GM23338 (cell line): ENCODE measurements at regions not wholly inside any gene's neighbourhood (a gene's known extent, or its start where the extent isn't known, plus 50 kb on each side); places are given as distances from the start of the nearest gene placed in this dataset.

ENCODE experiments used
- CREB1 ChIP-seq: fragments of 250-450 bp; sonication (Bioruptor Pico); IDR thresholded peaks from 2 replicates; pipeline ENCODE4 v1.5.0; 2020; ENCODE audit warnings: low read depth, mild to moderate bottlenecking, moderate library complexity
- EZH2 ChIP-seq: fragments of 200-600 bp; sonication (generic); IDR thresholded peaks from one replicate; pipeline ENCODE4 v1.8.0; 2017; ENCODE audit warnings: antibody characterized with exemption, mild to moderate bottlenecking, low read depth; ENCODE audit not compliant: unreplicated experiment
- EZH2phosphoT487 ChIP-seq: fragments of 200-600 bp; sonication (generic); IDR thresholded peaks from one replicate; pipeline ENCODE4 v1.8.1; 2018; ENCODE audit warnings: antibody characterized with exemption; ENCODE audit not compliant: unreplicated experiment
- JUNB ChIP-seq: IDR thresholded peaks from one replicate; pipeline ENCODE4 v1.6.1; 2016; ENCODE audit warnings: antibody characterized with exemption; ENCODE audit not compliant: unreplicated experiment
- NANOG ChIP-seq: IDR thresholded peaks from 2 replicates; pipeline ENCODE4 v1.6.1; 2016; ENCODE audit warnings: antibody characterized with exemption, borderline replicate concordance
- POLR2AphosphoS5 ChIP-seq: IDR thresholded peaks from 2 replicates; pipeline ENCODE4 v1.6.1; 2016; ENCODE audit warnings: antibody characterized with exemption, low read depth
- REST ChIP-seq: IDR thresholded peaks from one replicate; pipeline ENCODE4 v1.6.1; 2018; ENCODE audit warnings: antibody characterized with exemption; ENCODE audit not compliant: unreplicated experiment
- STAT1 ChIP-seq: IDR thresholded peaks from one replicate; pipeline ENCODE4 v1.6.1; 2016; ENCODE audit warnings: antibody characterized with exemption; ENCODE audit not compliant: unreplicated experiment
- ZNF331 ChIP-seq: fragments of 250-450 bp; sonication (Bioruptor Pico); IDR thresholded peaks from 2 replicates; pipeline ENCODE4 v1.5.0; 2020; ENCODE audit warnings: low read depth, mild to moderate bottlenecking, moderate library complexity
- ZNF462 ChIP-seq: fragments of 250-450 bp; sonication (Bioruptor Pico); IDR thresholded peaks from 2 replicates; pipeline ENCODE4 v1.5.0; 2020; ENCODE audit warnings: mild to moderate bottlenecking, moderate library complexity
- TF ChIP-seq, protein P1 (sequence below), 2 experiments: fragments of 200-600 bp in 1 of 2; sonication (generic) in 1 of 2; conservative IDR thresholded peaks; 2 replicates each; pipeline versions ENCODE4 v1.5.1 to v1.6.1; 2016 to 2017; ENCODE audit warnings: antibody characterized with exemption in 2 of 2, low read depth in 2 of 2, mild to moderate bottlenecking in 2 of 2, moderate library complexity in 1 of 2
- TF ChIP-seq, protein P2 (sequence below): IDR thresholded peaks from 2 replicates; pipeline ENCODE4 v1.6.1; 2016; ENCODE audit warnings: antibody characterized with exemption

DNA sequence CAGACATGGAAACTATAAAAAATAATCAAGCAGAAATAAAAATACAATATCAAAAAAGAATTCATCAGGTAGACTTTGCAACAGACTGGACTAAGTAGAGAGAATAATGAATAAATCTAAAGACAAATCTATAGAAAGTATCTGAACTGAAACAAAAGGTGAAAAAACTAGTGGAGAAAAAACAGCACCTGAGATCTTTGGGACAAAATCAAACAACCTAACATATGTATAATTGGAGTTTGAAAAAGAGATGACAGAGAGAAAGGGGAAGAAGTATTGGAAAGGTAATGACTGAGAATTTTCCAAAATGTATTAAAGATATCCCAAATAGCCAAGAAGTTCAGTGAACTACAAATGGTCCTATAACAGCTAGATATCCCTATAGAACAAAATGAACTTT, 245.4 kb downstream of the IPO8 start (continued):
- TF ChIP-seq ZNF462 (CRISPR knock-in tag) (no peak), STAT1 (no peak), POLR2AphosphoS5 (no peak), REST (no peak), NANOG (no peak), ZNF331 (CRISPR knock-in tag) (no peak), EZH2phosphoT487 (no peak), EZH2 (no peak), CREB1 (CRISPR knock-in tag) (no peak), JUNB (no peak)
- TF ChIP-seq, protein P1, sequence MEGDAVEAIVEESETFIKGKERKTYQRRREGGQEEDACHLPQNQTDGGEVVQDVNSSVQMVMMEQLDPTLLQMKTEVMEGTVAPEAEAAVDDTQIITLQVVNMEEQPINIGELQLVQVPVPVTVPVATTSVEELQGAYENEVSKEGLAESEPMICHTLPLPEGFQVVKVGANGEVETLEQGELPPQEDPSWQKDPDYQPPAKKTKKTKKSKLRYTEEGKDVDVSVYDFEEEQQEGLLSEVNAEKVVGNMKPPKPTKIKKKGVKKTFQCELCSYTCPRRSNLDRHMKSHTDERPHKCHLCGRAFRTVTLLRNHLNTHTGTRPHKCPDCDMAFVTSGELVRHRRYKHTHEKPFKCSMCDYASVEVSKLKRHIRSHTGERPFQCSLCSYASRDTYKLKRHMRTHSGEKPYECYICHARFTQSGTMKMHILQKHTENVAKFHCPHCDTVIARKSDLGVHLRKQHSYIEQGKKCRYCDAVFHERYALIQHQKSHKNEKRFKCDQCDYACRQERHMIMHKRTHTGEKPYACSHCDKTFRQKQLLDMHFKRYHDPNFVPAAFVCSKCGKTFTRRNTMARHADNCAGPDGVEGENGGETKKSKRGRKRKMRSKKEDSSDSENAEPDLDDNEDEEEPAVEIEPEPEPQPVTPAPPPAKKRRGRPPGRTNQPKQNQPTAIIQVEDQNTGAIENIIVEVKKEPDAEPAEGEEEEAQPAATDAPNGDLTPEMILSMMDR (conservative IDR thresholded peaks at IDR 0.05; ENCODE audit: low read depth in 2 of 2): no peak
- TF ChIP-seq, protein P2, sequence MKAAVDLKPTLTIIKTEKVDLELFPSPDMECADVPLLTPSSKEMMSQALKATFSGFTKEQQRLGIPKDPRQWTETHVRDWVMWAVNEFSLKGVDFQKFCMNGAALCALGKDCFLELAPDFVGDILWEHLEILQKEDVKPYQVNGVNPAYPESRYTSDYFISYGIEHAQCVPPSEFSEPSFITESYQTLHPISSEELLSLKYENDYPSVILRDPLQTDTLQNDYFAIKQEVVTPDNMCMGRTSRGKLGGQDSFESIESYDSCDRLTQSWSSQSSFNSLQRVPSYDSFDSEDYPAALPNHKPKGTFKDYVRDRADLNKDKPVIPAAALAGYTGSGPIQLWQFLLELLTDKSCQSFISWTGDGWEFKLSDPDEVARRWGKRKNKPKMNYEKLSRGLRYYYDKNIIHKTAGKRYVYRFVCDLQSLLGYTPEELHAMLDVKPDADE: no peak
